Stomach smooth muscle (tissue), 2 donors: ENCODE measurements at regions not wholly inside any gene's neighbourhood (a gene's known extent, or its start where the extent isn't known, plus 50 kb on each side); places are given as distances from the start of the nearest gene placed in this dataset.

Experiments
- H3K27ac ChIP-seq: one replicate; pipeline ENCODE4 v1.7.0; 2013; ENCODE audit warnings: mild to moderate bottlenecking, low read length, inconsistent platforms
- H3K27me3 ChIP-seq, 2 donors: one replicate each; pipeline ENCODE4 v1.7.0; 2013; ENCODE audit warnings: low read length in 2 of 2; ENCODE audit not compliant: insufficient read depth in 2 of 2, control insufficient read depth in 1 of 2
- H3K36me3 ChIP-seq, 2 donors: one replicate each; pipeline ENCODE4 v1.7.0; 2013; ENCODE audit warnings: low read length in 2 of 2; ENCODE audit not compliant: control insufficient read depth in 2 of 2, insufficient read depth in 2 of 2
- H3K4me1 ChIP-seq: one replicate; pipeline ENCODE4 v1.7.0; 2013; ENCODE audit warnings: low read length; ENCODE audit not compliant: control insufficient read depth, insufficient read depth
- H3K4me3 ChIP-seq, 2 donors: one replicate each; pipeline ENCODE4 v1.7.0; 2013; ENCODE audit warnings: low read length in 2 of 2
- H3K9ac ChIP-seq, 2 donors: one replicate each; pipeline ENCODE4 v1.7.0; 2013; ENCODE audit warnings: low read length in 2 of 2, mild to moderate bottlenecking in 1 of 2
- H3K9me3 ChIP-seq, 2 donors: one replicate each; pipeline ENCODE4 v1.7.0; 2013; ENCODE audit warnings: low read length in 2 of 2; ENCODE audit not compliant: control insufficient read depth in 2 of 2
- donor health status: healthy.
- donor health status: Pancreatic carcinoma.

- Histone ChIP-seq H3K4me3 (no peak overlapping the region), H3K4me1 (no peaks in the 10 kb centered on the region), H3K27me3 (no peaks in the 10 kb centered on the region), H3K9ac (no peak overlapping the region), H3K9me3 (no peaks in the 10 kb centered on the region), H3K36me3 (no peaks in the 10 kb centered on the region), H3K27ac (no peak overlapping the region)
Measured at GRCh38 chr7:118298771-118299170, 74.3 kb downstream of the ANKRD7 start.

- Histone ChIP-seq H3K27ac (no peak overlapping the region), H3K9ac (no peak overlapping the region), H3K36me3 (no peaks in the 10 kb centered on the region), H3K27me3 (no peaks in the 10 kb centered on the region), H3K9me3 (no peaks in the 10 kb centered on the region), H3K4me3 (no peak overlapping the region), H3K4me1 (no peaks in the 10 kb centered on the region)
Measured at GRCh38 chr7:118300177-118300576, 75.7 kb downstream of the ANKRD7 start.

- H3K9me3 ChIP-seq: no peaks in the 10 kb centered on the region
- no peaks in the 10 kb centered on the region for H3K36me3 ChIP-seq
- H3K9ac ChIP-seq: no peak overlapping the region
- H3K27ac ChIP-seq: no peak overlapping the region
- H3K4me1 ChIP-seq: no peaks in the 10 kb centered on the region
- H3K4me3 ChIP-seq: no peak overlapping the region
- H3K27me3 ChIP-seq: no peaks in the 10 kb centered on the region
Measured at GRCh38 chr7:118304100-118304499, 79.6 kb downstream of the ANKRD7 start.

- H3K27me3 ChIP-seq: no peaks in the 10 kb centered on the region
- H3K9ac ChIP-seq: no peak overlapping the region
- no peaks in the 10 kb centered on the region for H3K36me3 ChIP-seq
- H3K4me1 ChIP-seq: no peaks in the 10 kb centered on the region
- H3K27ac ChIP-seq: no peak overlapping the region
- no peaks in the 10 kb centered on the region for H3K9me3 ChIP-seq
- no peak overlapping the region for H3K4me3 ChIP-seq
Measured at GRCh38 chr7:118305671-118306070, 81.2 kb downstream of the ANKRD7 start.

GRCh38 chr7:118306771-118307170 lies 82.3 kb downstream of the ANKRD7 start:
- H3K36me3 ChIP-seq: no peaks in the 10 kb centered on the region
- no peak overlapping the region for H3K27ac ChIP-seq
- H3K9me3 ChIP-seq: no peaks in the 10 kb centered on the region
- H3K4me1 ChIP-seq: no peaks in the 10 kb centered on the region
- no peak overlapping the region for H3K9ac ChIP-seq
- H3K4me3 ChIP-seq: no peak overlapping the region
- H3K27me3 ChIP-seq: no peaks in the 10 kb centered on the region

GRCh38 chr7:118311121-118311836 lies 86.8 kb downstream of the ANKRD7 start:
- Histone ChIP-seq H3K27me3 (no peaks in the 10 kb centered on the region), H3K9me3 (no peaks in the 10 kb centered on the region), H3K27ac (no peak overlapping the region), H3K4me3 (no peak overlapping the region), H3K4me1 (no peaks in the 10 kb centered on the region), H3K36me3 (no peaks in the 10 kb centered on the region), H3K9ac (no peak overlapping the region)

GRCh38 chr7:118312051-118312450 lies 87.5 kb downstream of the ANKRD7 start:
- no peak overlapping the region for H3K9ac ChIP-seq
- H3K4me3 ChIP-seq: no peak overlapping the region
- H3K9me3 ChIP-seq: no peaks in the 10 kb centered on the region
- H3K27ac ChIP-seq: no peak overlapping the region
- H3K36me3 ChIP-seq: no peaks in the 10 kb centered on the region
- no peaks in the 10 kb centered on the region for H3K4me1 ChIP-seq
- no peaks in the 10 kb centered on the region for H3K27me3 ChIP-seq

- Histone ChIP-seq H3K27ac (no peak overlapping the region), H3K9ac (no peak overlapping the region), H3K4me1 (no peaks in the 10 kb centered on the region), H3K9me3 (no peaks in the 10 kb centered on the region), H3K27me3 (no peaks in the 10 kb centered on the region), H3K4me3 (no peak overlapping the region), H3K36me3 (no peaks in the 10 kb centered on the region)
Measured at GRCh38 chr7:118312966-118313365, 88.5 kb downstream of the ANKRD7 start.

GRCh38 chr7:118324790-118325449 lies 100.4 kb downstream of the ANKRD7 start:
- no peak overlapping the region for H3K4me3 ChIP-seq
- no peak overlapping the region for H3K27ac ChIP-seq
- H3K4me1 ChIP-seq: no peaks in the 10 kb centered on the region
- H3K36me3 ChIP-seq: no peaks in the 10 kb centered on the region
- H3K27me3 ChIP-seq: no peaks in the 10 kb centered on the region
- no peaks in the 10 kb centered on the region for H3K9me3 ChIP-seq
- H3K9ac ChIP-seq: no peak overlapping the region

- H3K36me3 ChIP-seq: no peaks in the 10 kb centered on the region
- no peaks in the 10 kb centered on the region for H3K9me3 ChIP-seq
- no peaks in the 10 kb centered on the region for H3K4me1 ChIP-seq
- no peak overlapping the region for H3K4me3 ChIP-seq
- no peak overlapping the region for H3K27ac ChIP-seq
- no peaks in the 10 kb centered on the region for H3K27me3 ChIP-seq
- H3K9ac ChIP-seq: no peak overlapping the region
Measured at GRCh38 chr7:118325450-118325808, 100.9 kb downstream of the ANKRD7 start.

- Histone ChIP-seq H3K27me3 (no peaks in the 10 kb centered on the region), H3K4me1 (no peaks in the 10 kb centered on the region), H3K36me3 (no peaks in the 10 kb centered on the region), H3K9ac (no peak overlapping the region), H3K27ac (no peak overlapping the region), H3K4me3 (no peak overlapping the region), H3K9me3 (no peaks in the 10 kb centered on the region)
Measured at GRCh38 chr7:118327174-118327573, 102.7 kb downstream of the ANKRD7 start.
